ENCODE measurements at regions not wholly inside any gene's neighbourhood (a gene's known extent, or its start where the extent isn't known, plus 50 kb on each side); places are given as distances from the start of the nearest gene placed in this dataset.

GRCh38 chr2:45156605-45157004, 147.4 kb upstream of the SIX2 start:
- TF ChIP-seq CTCF (IDR thresholded peaks at IDR 0.05) (no peak), POLR2AphosphoS5 (IDR thresholded peaks at IDR 0.05) (no peak), POLR2A (IDR thresholded peaks at IDR 0.05) (no peak)

Measured in breast epithelium (tissue), 3 donors.